ENCODE measurements at regions not wholly inside any gene's neighbourhood (a gene's known extent, or its start where the extent isn't known, plus 50 kb on each side); places are given as distances from the start of the nearest gene placed in this dataset.

- TF ChIP-seq CTCF (IDR thresholded peaks at IDR 0.05; ENCODE audit: extremely low read depth in 1 of 2, insufficient read depth in 1 of 2, low read depth in 1 of 2, low read length in 2 of 2) (no peak), POLR2A (IDR thresholded peaks at IDR 0.05; ENCODE audit: low read depth, low read length) (no peak)
These were observed 207.8 kb upstream of the KIT start for GRCh38 chr4:54449999-54450398.
